ENCODE measurements at regions not wholly inside any gene's neighbourhood (a gene's known extent, or its start where the extent isn't known, plus 50 kb on each side); places are given as distances from the start of the nearest gene placed in this dataset.

- H3K4me3 ChIP-seq (ENCODE audit: low read depth, low read length), result no peak overlapping the region
- DNase-seq (ENCODE audit: low read depth, low spot score), result no peak
- TF ChIP-seq, protein P1, sequence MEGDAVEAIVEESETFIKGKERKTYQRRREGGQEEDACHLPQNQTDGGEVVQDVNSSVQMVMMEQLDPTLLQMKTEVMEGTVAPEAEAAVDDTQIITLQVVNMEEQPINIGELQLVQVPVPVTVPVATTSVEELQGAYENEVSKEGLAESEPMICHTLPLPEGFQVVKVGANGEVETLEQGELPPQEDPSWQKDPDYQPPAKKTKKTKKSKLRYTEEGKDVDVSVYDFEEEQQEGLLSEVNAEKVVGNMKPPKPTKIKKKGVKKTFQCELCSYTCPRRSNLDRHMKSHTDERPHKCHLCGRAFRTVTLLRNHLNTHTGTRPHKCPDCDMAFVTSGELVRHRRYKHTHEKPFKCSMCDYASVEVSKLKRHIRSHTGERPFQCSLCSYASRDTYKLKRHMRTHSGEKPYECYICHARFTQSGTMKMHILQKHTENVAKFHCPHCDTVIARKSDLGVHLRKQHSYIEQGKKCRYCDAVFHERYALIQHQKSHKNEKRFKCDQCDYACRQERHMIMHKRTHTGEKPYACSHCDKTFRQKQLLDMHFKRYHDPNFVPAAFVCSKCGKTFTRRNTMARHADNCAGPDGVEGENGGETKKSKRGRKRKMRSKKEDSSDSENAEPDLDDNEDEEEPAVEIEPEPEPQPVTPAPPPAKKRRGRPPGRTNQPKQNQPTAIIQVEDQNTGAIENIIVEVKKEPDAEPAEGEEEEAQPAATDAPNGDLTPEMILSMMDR (IDR thresholded peaks at IDR 0.05; ENCODE audit: low read depth, low read length), result no peak
- in situ Hi-C loops (cut with HindIII; ENCODE audit: low sequenced_read_pairs), result no loop called here
These were observed 374.1 kb downstream of the CD109 start for GRCh38 chr6:74070091-74070490.

- peak; percentile 38 for DNase-seq (ENCODE audit: low read depth, low spot score)
- TF ChIP-seq, protein P1 (IDR thresholded peaks at IDR 0.05; ENCODE audit: low read depth, low read length), result no peak
- in situ Hi-C loops (cut with HindIII; ENCODE audit: low sequenced_read_pairs), result no loop called here
- no peak overlapping the region for H3K4me3 ChIP-seq (ENCODE audit: low read depth, low read length)
These were observed 373.1 kb downstream of the CD109 start for GRCh38 chr6:74069089-74069581.

DNA sequence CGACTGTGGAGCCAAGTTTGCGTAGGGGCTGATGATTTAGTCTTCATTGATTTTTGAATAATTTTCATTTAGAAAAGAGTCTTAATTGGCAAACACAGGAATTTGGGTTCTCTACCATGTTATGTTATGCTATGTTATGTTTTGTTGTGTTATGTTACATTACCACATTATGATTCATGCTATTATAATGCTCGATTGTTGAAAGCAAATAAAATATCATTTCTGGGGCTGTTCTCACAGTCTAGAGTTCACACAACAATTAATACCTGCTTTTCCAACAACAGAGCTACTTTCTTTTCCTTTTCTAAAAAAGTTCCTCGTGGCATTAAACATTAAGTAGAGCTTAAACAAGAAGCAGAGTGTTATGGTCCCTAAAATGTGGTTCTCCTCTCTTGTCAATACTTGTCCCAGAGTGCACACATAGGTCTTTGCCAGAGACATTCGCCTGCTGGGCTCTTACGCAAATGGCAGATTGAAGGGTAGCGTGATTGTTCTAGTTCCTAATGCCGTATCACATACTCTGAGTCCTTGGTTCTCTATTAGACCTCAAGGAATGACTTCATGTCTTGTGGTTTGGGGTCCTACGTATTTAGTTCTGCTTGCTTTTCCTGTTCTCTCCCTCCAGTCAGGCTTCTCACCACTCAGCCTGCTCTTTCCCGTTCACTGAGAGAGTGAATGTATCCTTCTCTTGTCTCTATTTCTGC, 370.3 kb downstream of the CD109 start:
- in situ Hi-C loops (cut with HindIII; ENCODE audit: low sequenced_read_pairs), result no loop called here
- peak; percentile 75 for DNase-seq (ENCODE audit: low read depth, low spot score)
- TF ChIP-seq, protein P1 (IDR thresholded peaks at IDR 0.05; ENCODE audit: low read depth, low read length), result no peak
- no peak overlapping the region for H3K4me3 ChIP-seq (ENCODE audit: low read depth, low read length)

GRCh38 chr6:74065705-74066104, 369.7 kb downstream of the CD109 start:
- H3K4me3 ChIP-seq (ENCODE audit: low read depth, low read length), result no peak overlapping the region
- DNase-seq (ENCODE audit: low read depth, low spot score), result no peak
- in situ Hi-C loops (cut with HindIII; ENCODE audit: low sequenced_read_pairs), result no loop called here
- TF ChIP-seq, protein P1 (IDR thresholded peaks at IDR 0.05; ENCODE audit: low read depth, low read length), result no peak

DNA sequence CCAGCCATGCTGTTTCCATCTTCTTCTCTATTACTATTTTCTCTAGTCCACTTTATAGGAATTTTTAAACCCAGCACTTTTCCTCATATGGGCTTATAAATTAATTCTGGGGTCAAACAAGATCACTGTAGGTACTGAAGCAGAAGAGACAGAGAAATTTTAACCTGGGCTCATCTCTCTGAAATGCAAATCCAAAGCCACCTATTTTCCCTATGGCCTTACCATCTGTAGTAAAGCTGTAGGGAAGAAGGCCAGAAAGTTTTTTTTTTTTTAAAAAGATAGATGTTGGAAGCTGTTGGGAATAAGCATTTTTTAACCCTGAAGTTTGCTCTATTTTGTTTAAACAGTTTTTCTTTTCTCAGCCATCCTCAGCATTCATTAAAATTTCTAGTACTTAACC, 367.4 kb downstream of the CD109 start:
- H3K4me3 ChIP-seq (ENCODE audit: low read depth, low read length), result no peak overlapping the region
- in situ Hi-C loops (cut with HindIII; ENCODE audit: low sequenced_read_pairs), result no loop called here
- TF ChIP-seq, protein P1 (IDR thresholded peaks at IDR 0.05; ENCODE audit: low read depth, low read length), result no peak
- DNase-seq (ENCODE audit: low read depth, low spot score), result no peak

GRCh38 chr6:74061201-74061600, 365.2 kb downstream of the CD109 start:
- TF ChIP-seq, protein P1 (IDR thresholded peaks at IDR 0.05; ENCODE audit: low read depth, low read length), result no peak
- in situ Hi-C loops (cut with HindIII; ENCODE audit: low sequenced_read_pairs), result no loop called here
- no peak overlapping the region for H3K4me3 ChIP-seq (ENCODE audit: low read depth, low read length)
- no peak for DNase-seq (ENCODE audit: low read depth, low spot score)

Measured in astrocyte of the spinal cord (primary cell).